ENCODE measurements at regions not wholly inside any gene's neighbourhood (a gene's known extent, or its start where the extent isn't known, plus 50 kb on each side); places are given as distances from the start of the nearest gene placed in this dataset.

- intact Hi-C loops (cut with DNase I; ENCODE audit: low total_unique reads): no loop called here
- H3K27ac ChIP-seq: no peak overlapping the region
- H3K4me3 ChIP-seq: no peak overlapping the region
- no peaks in the 10 kb centered on the region for H3K9me3 ChIP-seq
- no peaks in the 10 kb centered on the region for H3K4me1 ChIP-seq
- DNase-seq: no peak
- H3K27me3 ChIP-seq: no peaks in the 10 kb centered on the region
- in situ Hi-C loops (cut with MboI; ENCODE audit: low sequenced_read_pairs in 4 of 4): no loop called here
- TF ChIP-seq CTCF (IDR thresholded peaks at IDR 0.05 in 4 of 5, conservative IDR thresholded peaks at IDR 0.05 in 1 of 5): no peak
- no peak for TF ChIP-seq POLR2A (IDR thresholded peaks at IDR 0.05)
- no peak for ATAC-seq
- no peaks in the 10 kb centered on the region for H3K36me3 ChIP-seq
These were observed 200.3 kb upstream of the ZMIZ1 start for GRCh38 chr10:78868456-78868855.

- ATAC-seq (no peak), DNase-seq (no peak)
- Histone ChIP-seq H3K27me3 (no peaks in the 10 kb centered on the region), H3K4me1 (no peaks in the 10 kb centered on the region), H3K36me3 (no peaks in the 10 kb centered on the region), H3K27ac (no peak overlapping the region), H3K9me3 (no peaks in the 10 kb centered on the region), H3K4me3 (no peak overlapping the region)
- intact Hi-C loops (cut with DNase I; ENCODE audit: low total_unique reads): no loop called here
- no peak for TF ChIP-seq POLR2A (IDR thresholded peaks at IDR 0.05)
- TF ChIP-seq CTCF (IDR thresholded peaks at IDR 0.05 in 4 of 5, conservative IDR thresholded peaks at IDR 0.05 in 1 of 5): no peak
- in situ Hi-C loops (cut with MboI; ENCODE audit: low sequenced_read_pairs in 4 of 4): no loop called here
These were observed 199.9 kb upstream of the ZMIZ1 start for GRCh38 chr10:78868861-78869260.

- H3K27ac ChIP-seq: no peak overlapping the region
- H3K4me3 ChIP-seq: no peak overlapping the region
- TF ChIP-seq CTCF (IDR thresholded peaks at IDR 0.05 in 4 of 5, conservative IDR thresholded peaks at IDR 0.05 in 1 of 5) (no peak), POLR2A (IDR thresholded peaks at IDR 0.05) (no peak)
- no peaks in the 10 kb centered on the region for H3K4me1 ChIP-seq
- ATAC-seq (no peak), DNase-seq (no peak)
- in situ Hi-C loops (cut with MboI; ENCODE audit: low sequenced_read_pairs in 4 of 4) (no loop called here), intact Hi-C loops (cut with DNase I; ENCODE audit: low total_unique reads) (no loop called here)
- no peaks in the 10 kb centered on the region for H3K36me3 ChIP-seq
- no peaks in the 10 kb centered on the region for H3K9me3 ChIP-seq
- H3K27me3 ChIP-seq: no peaks in the 10 kb centered on the region
These were observed 199.0 kb upstream of the ZMIZ1 start for GRCh38 chr10:78869508-78870454.

- TF ChIP-seq CTCF (IDR thresholded peaks at IDR 0.05 in 4 of 5, conservative IDR thresholded peaks at IDR 0.05 in 1 of 5) (no peak), POLR2A (IDR thresholded peaks at IDR 0.05) (no peak)
- Histone ChIP-seq H3K4me1 (no peaks in the 10 kb centered on the region), H3K27me3 (no peaks in the 10 kb centered on the region), H3K36me3 (no peaks in the 10 kb centered on the region), H3K27ac (no peak overlapping the region), H3K9me3 (no peaks in the 10 kb centered on the region), H3K4me3 (no peak overlapping the region)
- intact Hi-C loops (cut with DNase I; ENCODE audit: low total_unique reads) (no loop called here), in situ Hi-C loops (cut with MboI; ENCODE audit: low sequenced_read_pairs in 4 of 4) (no loop called here)
- ATAC-seq (no peak), DNase-seq (no peak)
These were observed 198.3 kb upstream of the ZMIZ1 start for GRCh38 chr10:78870458-78870857.

Measured in gastrocnemius medialis (tissue), 4 donors.